Uterus (tissue), 3 donors: ENCODE measurements at regions not wholly inside any gene's neighbourhood (a gene's known extent, or its start where the extent isn't known, plus 50 kb on each side); places are given as distances from the start of the nearest gene placed in this dataset.

Source experiments
- DNase-seq, 2 donors: peaks; one replicate each; pipeline ENCODE4 v3.0.0-alpha.2; 2019 to 2020
- H3K27ac ChIP-seq, 2 donors: fragments of 200-600 bp; sonication (generic); 1 replicate in 1 of 2; 2 replicates in 1 of 2; pipeline ENCODE4 v1.5.1; 2016 to 2018
- H3K27me3 ChIP-seq, 2 donors: fragments of 200-600 bp; sonication (generic); one replicate each; pipeline ENCODE4 v1.5.1; 2018 to 2019; ENCODE audit warnings: control low read depth in 1 of 2
- H3K36me3 ChIP-seq, 2 donors: fragments of 200-600 bp; sonication (generic); one replicate each; pipeline ENCODE4 v1.5.1; 2019; ENCODE audit warnings: control low read depth in 1 of 2
- H3K4me1 ChIP-seq, 2 donors: fragments of 200-600 bp; sonication (generic); one replicate each; pipeline ENCODE4 v1.5.1; 2018 to 2019; ENCODE audit warnings: control low read depth in 1 of 2
- H3K4me3 ChIP-seq, 2 donors: fragments of 200-600 bp; sonication (generic); 1 replicate in 1 of 2; 2 replicates in 1 of 2; pipeline ENCODE4 v1.5.1; 2018 to 2019; ENCODE audit warnings: mild to moderate bottlenecking in 1 of 2
- H3K9me3 ChIP-seq, 2 donors: fragments of 200-600 bp; sonication (generic); one replicate each; pipeline ENCODE4 v1.5.1; 2019; ENCODE audit warnings: control low read depth in 1 of 2
- POLR2A ChIP-seq, 2 donors: fragments of 450-650 bp; IDR thresholded peaks; one replicate each; pipeline ENCODE4 v1.6.1; 2016; ENCODE audit warnings: antibody characterized with exemption in 2 of 2, mild to moderate bottlenecking in 1 of 2, moderate library complexity in 1 of 2
- intact Hi-C: fragments of 100-400 bp; cut with DNase I; formaldehyde crosslinking; loops from one replicate; pipeline ENCODE4 v1.15.1; 2023; ENCODE audit warnings: low total_unique reads
- TF ChIP-seq, protein P1 (sequence below), 4 experiments: fragments of 200-600 bp in 2 of 4; fragments of 450-650 bp in 2 of 4; sonication (generic) in 2 of 4; IDR thresholded peaks; one replicate each; pipeline ENCODE4 v1.5.1; 2016 to 2019; ENCODE audit warnings: antibody characterized with exemption in 4 of 4, mild to moderate bottlenecking in 2 of 4, moderate library complexity in 1 of 4
- donor health status: DM: yes; HTN: yes; CAD: no.

DNA sequence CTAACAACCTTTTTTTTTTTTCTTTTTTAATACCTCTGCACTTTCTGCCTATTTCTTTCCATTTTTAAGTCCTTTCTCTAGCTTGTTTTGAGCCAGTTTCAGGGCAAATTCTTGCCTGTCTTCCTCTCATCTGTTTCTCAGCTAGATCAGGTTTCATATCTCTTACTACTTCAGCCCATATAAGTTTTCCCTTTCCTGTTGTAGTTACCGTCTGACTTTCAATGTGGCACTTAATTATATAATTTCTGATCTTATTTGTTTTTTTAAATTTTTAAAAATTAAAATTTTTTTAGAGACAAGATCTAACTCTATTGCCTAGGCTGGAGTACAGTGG is 104.7 kb upstream of the ELL2 start:
- no peaks in the 10 kb centered on the region for H3K27me3 ChIP-seq
- no peak for DNase-seq
- no peaks in the 10 kb centered on the region for H3K36me3 ChIP-seq
- no peak overlapping the region for H3K27ac ChIP-seq
- intact Hi-C loops, result no loop called here
- no peak for TF ChIP-seq POLR2A (IDR thresholded peaks at IDR 0.05)
- TF ChIP-seq, protein P1, sequence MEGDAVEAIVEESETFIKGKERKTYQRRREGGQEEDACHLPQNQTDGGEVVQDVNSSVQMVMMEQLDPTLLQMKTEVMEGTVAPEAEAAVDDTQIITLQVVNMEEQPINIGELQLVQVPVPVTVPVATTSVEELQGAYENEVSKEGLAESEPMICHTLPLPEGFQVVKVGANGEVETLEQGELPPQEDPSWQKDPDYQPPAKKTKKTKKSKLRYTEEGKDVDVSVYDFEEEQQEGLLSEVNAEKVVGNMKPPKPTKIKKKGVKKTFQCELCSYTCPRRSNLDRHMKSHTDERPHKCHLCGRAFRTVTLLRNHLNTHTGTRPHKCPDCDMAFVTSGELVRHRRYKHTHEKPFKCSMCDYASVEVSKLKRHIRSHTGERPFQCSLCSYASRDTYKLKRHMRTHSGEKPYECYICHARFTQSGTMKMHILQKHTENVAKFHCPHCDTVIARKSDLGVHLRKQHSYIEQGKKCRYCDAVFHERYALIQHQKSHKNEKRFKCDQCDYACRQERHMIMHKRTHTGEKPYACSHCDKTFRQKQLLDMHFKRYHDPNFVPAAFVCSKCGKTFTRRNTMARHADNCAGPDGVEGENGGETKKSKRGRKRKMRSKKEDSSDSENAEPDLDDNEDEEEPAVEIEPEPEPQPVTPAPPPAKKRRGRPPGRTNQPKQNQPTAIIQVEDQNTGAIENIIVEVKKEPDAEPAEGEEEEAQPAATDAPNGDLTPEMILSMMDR (IDR thresholded peaks at IDR 0.05), result no peak
- H3K4me1 ChIP-seq, result no peaks in the 10 kb centered on the region
- no peaks in the 10 kb centered on the region for H3K9me3 ChIP-seq
- H3K4me3 ChIP-seq, result no peak overlapping the region

DNA sequence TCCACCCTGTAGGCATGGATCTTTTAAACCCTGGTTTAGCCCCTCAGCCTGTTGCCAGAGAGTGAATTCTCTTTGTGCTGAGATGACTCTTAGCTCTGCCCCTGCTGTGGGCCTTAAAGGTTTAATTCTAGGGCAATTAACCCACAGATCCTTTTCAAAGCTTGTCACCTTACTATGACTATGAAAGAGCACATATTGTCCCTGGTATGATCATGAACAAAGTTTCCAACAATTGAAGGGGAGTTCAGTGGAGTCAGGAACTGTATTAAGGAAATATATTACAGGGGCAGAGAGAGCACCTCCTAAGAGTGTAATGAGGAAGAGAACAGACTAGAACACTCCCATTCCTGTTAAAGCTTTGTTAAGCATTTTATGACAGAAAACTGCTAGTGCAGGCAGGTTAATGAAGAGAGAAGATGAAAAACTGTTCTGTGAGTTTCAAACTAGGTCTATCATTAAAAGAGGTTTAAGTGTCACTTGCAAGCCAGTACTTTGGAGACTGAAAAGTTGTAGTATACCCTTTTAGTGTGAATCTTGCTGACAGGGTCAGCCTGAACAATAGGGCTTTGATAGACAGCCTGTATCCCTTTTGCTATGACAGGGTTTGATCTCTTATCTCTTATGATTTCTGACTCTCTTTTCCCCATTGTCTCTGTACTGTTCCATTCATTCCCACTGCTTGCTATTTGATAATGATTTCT is 104.2 kb upstream of the ELL2 start:
- no peak overlapping the region for H3K27ac ChIP-seq
- intact Hi-C loops, result no loop called here

DNA sequence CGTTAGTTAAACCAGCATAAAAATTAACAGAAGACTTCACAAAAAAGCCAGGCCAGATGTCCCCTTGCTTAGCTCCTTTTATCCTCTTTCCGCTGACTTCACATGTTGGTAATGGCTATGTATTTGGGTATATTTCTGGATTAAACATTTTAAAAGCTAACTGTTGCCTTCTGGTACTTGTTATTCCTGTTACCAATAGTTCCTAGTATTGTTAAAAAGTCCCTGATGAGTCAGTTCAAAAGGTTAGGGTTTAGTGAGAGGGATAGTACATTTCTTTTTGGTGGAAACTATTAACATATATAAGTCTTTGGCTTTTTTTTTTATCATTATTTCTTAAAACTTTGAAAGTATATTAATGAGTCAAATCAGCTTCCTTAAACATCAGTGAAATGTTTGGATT is 103.2 kb upstream of the ELL2 start:
- H3K4me1 ChIP-seq, result no peaks in the 10 kb centered on the region
- intact Hi-C loops, result no loop called here
- TF ChIP-seq POLR2A (IDR thresholded peaks at IDR 0.05), result no peak
- TF ChIP-seq, protein P1 (IDR thresholded peaks at IDR 0.05), result no peak
- no peaks in the 10 kb centered on the region for H3K27me3 ChIP-seq
- H3K36me3 ChIP-seq, result no peaks in the 10 kb centered on the region
- no peak for DNase-seq
- H3K9me3 ChIP-seq, result no peaks in the 10 kb centered on the region
- H3K27ac ChIP-seq, result no peak overlapping the region
- no peak overlapping the region for H3K4me3 ChIP-seq

More for the DNA sequence above, 104.2 kb upstream of the ELL2 start:
- Histone ChIP-seq H3K36me3 (no peaks in the 10 kb centered on the region), H3K9me3 (no peaks in the 10 kb centered on the region), H3K4me3 (no peak overlapping the region), H3K27me3 (no peaks in the 10 kb centered on the region), H3K4me1 (no peaks in the 10 kb centered on the region)
- TF ChIP-seq, protein P1 (IDR thresholded peaks at IDR 0.05), result no peak
- no peak for TF ChIP-seq POLR2A (IDR thresholded peaks at IDR 0.05)
- DNase-seq, result no peak

DNA sequence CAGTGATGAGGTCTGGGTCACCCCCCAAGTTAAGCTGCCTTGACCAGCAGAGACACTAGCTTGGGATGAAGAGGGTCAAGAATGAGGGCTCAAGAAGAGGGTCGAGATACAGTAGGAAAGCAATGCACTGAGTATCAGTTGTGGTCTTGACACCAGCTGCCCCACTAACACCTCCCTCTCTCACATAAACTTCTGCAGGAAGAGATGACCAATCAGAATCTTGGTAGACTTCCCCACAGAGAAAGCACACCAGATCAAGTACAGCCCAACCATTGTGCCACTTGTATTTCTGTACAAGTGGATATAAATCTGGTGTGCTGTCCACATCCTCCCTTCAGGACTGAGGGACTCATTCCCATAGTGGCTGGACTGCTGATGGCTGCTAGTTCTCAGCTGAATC is 101.2 kb upstream of the ELL2 start:
- no peak for DNase-seq
- H3K4me3 ChIP-seq, result no peak overlapping the region
- intact Hi-C loops, result no loop called here
- H3K9me3 ChIP-seq, result no peaks in the 10 kb centered on the region
- H3K4me1 ChIP-seq, result no peaks in the 10 kb centered on the region
- no peak overlapping the region for H3K27ac ChIP-seq
- no peak for TF ChIP-seq POLR2A (IDR thresholded peaks at IDR 0.05)
- TF ChIP-seq, protein P1 (IDR thresholded peaks at IDR 0.05), result no peak
- H3K27me3 ChIP-seq, result no peaks in the 10 kb centered on the region
- H3K36me3 ChIP-seq, result no peaks in the 10 kb centered on the region

DNA sequence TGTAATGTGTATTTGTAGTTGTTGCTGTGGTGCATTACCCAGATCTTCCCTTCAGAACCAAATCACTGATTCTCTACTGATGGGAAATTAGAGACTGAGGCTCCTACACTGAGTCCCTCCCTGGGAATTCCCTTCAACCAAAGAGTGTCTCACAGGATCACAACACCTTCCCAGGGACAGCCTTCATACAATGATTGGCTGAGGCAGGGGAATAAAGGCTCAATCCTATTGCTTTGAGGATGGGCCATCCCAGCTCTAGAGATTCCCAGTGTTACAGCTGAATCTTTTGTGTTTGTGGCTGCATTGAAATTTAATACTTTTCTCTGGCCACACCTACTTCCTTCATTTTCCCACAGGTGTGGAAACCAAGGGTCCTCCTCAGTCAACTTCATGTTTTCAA is 96.4 kb upstream of the ELL2 start:
- no peaks in the 10 kb centered on the region for H3K9me3 ChIP-seq
- TF ChIP-seq, protein P1 (IDR thresholded peaks at IDR 0.05), result no peak
- TF ChIP-seq POLR2A (IDR thresholded peaks at IDR 0.05), result no peak
- no peak overlapping the region for H3K4me3 ChIP-seq
- DNase-seq, result no peak
- H3K27me3 ChIP-seq, result no peaks in the 10 kb centered on the region
- no peak overlapping the region for H3K27ac ChIP-seq
- H3K4me1 ChIP-seq, result no peaks in the 10 kb centered on the region
- intact Hi-C loops, result no loop called here
- no peaks in the 10 kb centered on the region for H3K36me3 ChIP-seq
